Adrenal gland (tissue), 9 donors: ENCODE measurements at regions not wholly inside any gene's neighbourhood (a gene's known extent, or its start where the extent isn't known, plus 50 kb on each side); places are given as distances from the start of the nearest gene placed in this dataset.

Source experiments
- DNase-seq, 7 donors: peaks; one replicate each; pipeline ENCODE4 v3.0.0-alpha.2; 2019 to 2020
- H3K27ac ChIP-seq, 5 donors: fragments of 200-600 bp; sonication (generic) in 4 of 5; 1 replicate in 3 of 5; 2 replicates in 2 of 5; pipeline versions ENCODE4 v1.5.1 to v1.8.0; 2016 to 2020; ENCODE audit warnings: mild to moderate bottlenecking in 1 of 5
- H3K27me3 ChIP-seq: fragments of 200-600 bp; 2 replicates; pipeline ENCODE4 v1.8.0; 2021
- H3K36me3 ChIP-seq, 2 donors: fragments of 200-600 bp; replicated peaks in 1 of 2; 1 replicate in 1 of 2; 2 replicates in 1 of 2; pipeline versions ENCODE4 v1.5.1 to v1.8.0; 2018 to 2022
- H3K4me1 ChIP-seq, 2 donors: fragments of 200-600 bp; replicated peaks in 1 of 2; 1 replicate in 1 of 2; 2 replicates in 1 of 2; pipeline versions ENCODE4 v1.5.1 to v1.8.0; 2018 to 2021
- H3K4me3 ChIP-seq, 4 donors: fragments of 200-600 bp; sonication (generic) in 3 of 4; one replicate each; pipeline ENCODE4 v1.5.1; 2016 to 2018
- H3K9me3 ChIP-seq, 3 donors: fragments of 200-600 bp; sonication (generic) in 1 of 3; replicated peaks in 1 of 3; 1 replicate in 2 of 3; 2 replicates in 1 of 3; pipeline versions ENCODE4 v1.5.1 to v1.8.0; 2016 to 2021
- CTCF ChIP-seq, 6 experiments: fragments of 450-650 bp in 4 of 6; fragments of 200-600 bp in 2 of 6; sonication (generic) in 1 of 6; IDR thresholded peaks; 1 replicate in 5 of 6; 2 replicates in 1 of 6; pipeline versions ENCODE4 v1.5.1 to v1.8.0; 2016 to 2021; ENCODE audit warnings: antibody characterized with exemption in 6 of 6, mild to moderate bottlenecking in 2 of 6, moderate library complexity in 1 of 6
- POLR2A ChIP-seq, 2 donors: fragments of 450-650 bp; IDR thresholded peaks; one replicate each; pipeline ENCODE4 v1.6.1; 2017; ENCODE audit warnings: antibody characterized with exemption in 2 of 2, mild to moderate bottlenecking in 2 of 2, moderate library complexity in 1 of 2
- WGBS, 4 donors: extraction: QIAGEN DNeasy Blood & Tissue Kit in 2 of 4; methylation state at CpG; one replicate each; pipeline versions ENCODE4 v1.1.5 to v1.1.7; 2013 to 2017; 5-methylcytosine and 5-hydroxymethylcytosine counted together
- intact Hi-C, 2 donors: fragments of 100-400 bp; cut with DNase I; formaldehyde crosslinking; loops; one replicate each; pipeline versions ENCODE4 v1.14.1 to v1.15.0; 2022 to 2023
- donor health status: healthy with polysubstance abuse.
- donor health status: Bipolar disorder and iron deficiency.
- donor health status: DM: yes; HTN: yes; CAD: no.
- donor health status: DM: no; HTN: no; CAD: no.
- donor health status: DM: no; HTN: no; CAD: no.

- DNase-seq, result peak; percentile 79 to 95 (median 88)
- Histone ChIP-seq H3K36me3 (peaks cover 0 to 27% of the 10 kb centered on the region in 2 donors), H3K9me3 (no peaks in the 10 kb centered on the region), H3K27ac (no peak overlapping the region), H3K4me1 (no peaks in the 10 kb centered on the region), H3K4me3 (no peak overlapping the region), H3K27me3 (no peaks in the 10 kb centered on the region)
- intact Hi-C loops, result loop anchor here in 1 of 2 donors (5.0 to 10.0 kb wide), 2 partner anchors 85 to 552 kb away; no protein-coding TSS in a partner anchor
- TF ChIP-seq POLR2A (IDR thresholded peaks at IDR 0.05), result no peak
- TF ChIP-seq CTCF (IDR thresholded peaks at IDR 0.05), result peak; percentile 71 to 91 (median 84)
- WGBS, 4 donors, result 22 to 53% (median 33%) methylated on average over 1 to 5 of the region's 5 CpGs
These were observed 73.8 kb downstream of the SYNE3 start for GRCh38 chr14:95442633-95443021.

- DNase-seq, result no peak
- 65 to 73% (median 70%) methylated on average over 6 of the region's 6 CpGs for WGBS, 4 donors
- intact Hi-C loops, result loop anchor here in 1 of 2 donors (5.0 to 10.0 kb wide), 2 partner anchors 85 to 553 kb away; no protein-coding TSS in a partner anchor
These were observed 74.3 kb downstream of the SYNE3 start for GRCh38 chr14:95442016-95442632.

GRCh38 chr14:95440951-95441350 is 75.5 kb downstream of the SYNE3 start:
- intact Hi-C loops, result loop anchor here in 1 of 2 donors (5.0 to 10.0 kb wide), 2 partner anchors 86 to 554 kb away; no protein-coding TSS in a partner anchor
- Histone ChIP-seq H3K4me3 (no peak overlapping the region), H3K4me1 (no peaks in the 10 kb centered on the region), H3K36me3 (peaks cover 0 to 33% of the 10 kb centered on the region in 2 donors), H3K9me3 (no peaks in the 10 kb centered on the region), H3K27me3 (no peaks in the 10 kb centered on the region), H3K27ac (no peak overlapping the region)
- no peak for DNase-seq
- TF ChIP-seq POLR2A (IDR thresholded peaks at IDR 0.05), result no peak
- no peak for TF ChIP-seq CTCF (IDR thresholded peaks at IDR 0.05)
- 65 to 85% (median 72%) methylated on average over 2 of the region's 2 CpGs for WGBS, 4 donors

More at GRCh38 chr14:95442016-95442632, 74.3 kb downstream of the SYNE3 start:
- H3K9me3 ChIP-seq, result no peaks in the 10 kb centered on the region
- no peaks in the 10 kb centered on the region for H3K27me3 ChIP-seq
- H3K4me3 ChIP-seq, result no peak overlapping the region
- no peaks in the 10 kb centered on the region for H3K4me1 ChIP-seq
- no peak for TF ChIP-seq CTCF (IDR thresholded peaks at IDR 0.05)
- no peak for TF ChIP-seq POLR2A (IDR thresholded peaks at IDR 0.05)
- H3K36me3 ChIP-seq, result peaks cover 0 to 27% of the 10 kb centered on the region in 2 donors
- no peak overlapping the region for H3K27ac ChIP-seq

GRCh38 chr14:95440496-95440895 is 76.0 kb downstream of the SYNE3 start:
- TF ChIP-seq CTCF (IDR thresholded peaks at IDR 0.05) (no peak), POLR2A (IDR thresholded peaks at IDR 0.05) (no peak)
- no peak overlapping the region for H3K27ac ChIP-seq
- no peaks in the 10 kb centered on the region for H3K4me1 ChIP-seq
- no peaks in the 10 kb centered on the region for H3K9me3 ChIP-seq
- no peaks in the 10 kb centered on the region for H3K27me3 ChIP-seq
- H3K4me3 ChIP-seq, result no peak overlapping the region
- 77 to 81% (median 78%) methylated on average over 5 of the region's 5 CpGs for WGBS, 4 donors
- H3K36me3 ChIP-seq, result peaks cover 0 to 28% of the 10 kb centered on the region in 2 donors
- DNase-seq, result no peak
- intact Hi-C loops, result loop anchor here in 1 of 2 donors (5.0 to 10.0 kb wide), 2 partner anchors 87 to 554 kb away; no protein-coding TSS in a partner anchor
